ENCODE measurements at regions not wholly inside any gene's neighbourhood (a gene's known extent, or its start where the extent isn't known, plus 50 kb on each side); places are given as distances from the start of the nearest gene placed in this dataset.

- TF ChIP-seq, protein P1, sequence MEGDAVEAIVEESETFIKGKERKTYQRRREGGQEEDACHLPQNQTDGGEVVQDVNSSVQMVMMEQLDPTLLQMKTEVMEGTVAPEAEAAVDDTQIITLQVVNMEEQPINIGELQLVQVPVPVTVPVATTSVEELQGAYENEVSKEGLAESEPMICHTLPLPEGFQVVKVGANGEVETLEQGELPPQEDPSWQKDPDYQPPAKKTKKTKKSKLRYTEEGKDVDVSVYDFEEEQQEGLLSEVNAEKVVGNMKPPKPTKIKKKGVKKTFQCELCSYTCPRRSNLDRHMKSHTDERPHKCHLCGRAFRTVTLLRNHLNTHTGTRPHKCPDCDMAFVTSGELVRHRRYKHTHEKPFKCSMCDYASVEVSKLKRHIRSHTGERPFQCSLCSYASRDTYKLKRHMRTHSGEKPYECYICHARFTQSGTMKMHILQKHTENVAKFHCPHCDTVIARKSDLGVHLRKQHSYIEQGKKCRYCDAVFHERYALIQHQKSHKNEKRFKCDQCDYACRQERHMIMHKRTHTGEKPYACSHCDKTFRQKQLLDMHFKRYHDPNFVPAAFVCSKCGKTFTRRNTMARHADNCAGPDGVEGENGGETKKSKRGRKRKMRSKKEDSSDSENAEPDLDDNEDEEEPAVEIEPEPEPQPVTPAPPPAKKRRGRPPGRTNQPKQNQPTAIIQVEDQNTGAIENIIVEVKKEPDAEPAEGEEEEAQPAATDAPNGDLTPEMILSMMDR (IDR thresholded peaks at IDR 0.05): no peak
- TF ChIP-seq POLR2A (IDR thresholded peaks at IDR 0.05): no peak
Measured at GRCh38 chr14:101620821-101621785, 59.8 kb downstream of the DIO3 start.

All from Peyer's patch (tissue), 4 donors.